Cardiac muscle cell (in vitro differentiated cells and primary cell): ENCODE measurements at regions not wholly inside any gene's neighbourhood (a gene's known extent, or its start where the extent isn't known, plus 50 kb on each side); places are given as distances from the start of the nearest gene placed in this dataset.
A peak's percentile ranks its signal among the peaks of the same experiment; 100 is the strongest.
"Not testable (repeated sequence)": the region's sequence is repeated elsewhere in the genome, so short reads cannot be mapped to it uniquely, and the experiment has no call there.

Source experiments
- DNase-seq, 2 donors: peaks; one replicate each; pipeline versions ENCODE4 v3.0.0 to v3.0.0-alpha.2; 2010 to 2017; ENCODE audit warnings: low read depth in 1 of 2, low spot score in 1 of 2
- H3K27ac ChIP-seq: fragments of 200-600 bp; sonication (generic); 2 replicates; pipeline ENCODE4 v1.5.1; 2016
- H3K27me3 ChIP-seq: fragments of 200-600 bp; sonication (generic); 2 replicates; pipeline ENCODE4 v1.6.0; 2016; ENCODE audit warnings: control low read depth
- H3K36me3 ChIP-seq: fragments of 200-600 bp; sonication (generic); 2 replicates; pipeline ENCODE4 v1.5.1; 2016; ENCODE audit warnings: control low read depth
- H3K4me1 ChIP-seq: fragments of 200-600 bp; sonication (generic); 2 replicates; pipeline ENCODE4 v1.8.1; 2017; ENCODE audit warnings: low read depth, mild to moderate bottlenecking, mixed run types
- H3K4me3 ChIP-seq: fragments of 200-600 bp; sonication (generic); 2 replicates; pipeline ENCODE4 v1.5.1; 2016; ENCODE audit warnings: mild to moderate bottlenecking
- H3K9me3 ChIP-seq: fragments of 200-600 bp; sonication (generic); 2 replicates; pipeline ENCODE4 v1.5.1; 2017; ENCODE audit warnings: low read depth, mild to moderate bottlenecking, control low read depth
- CTCF ChIP-seq: IDR thresholded peaks from 2 replicates; pipeline ENCODE4 v1.5.1; 2012; ENCODE audit warnings: low read depth, mild to moderate bottlenecking, low read length

- peaks cover 29% of the 10 kb centered on the region for H3K4me1 ChIP-seq
- DNase-seq, result no peak
- no peaks in the 10 kb centered on the region for H3K27me3 ChIP-seq
- H3K36me3 ChIP-seq, result no peaks in the 10 kb centered on the region
- no peaks in the 10 kb centered on the region for H3K9me3 ChIP-seq
- H3K4me3 ChIP-seq, result no peak overlapping the region
- no peak for TF ChIP-seq CTCF
- no peak overlapping the region for H3K27ac ChIP-seq
These were observed 510.0 kb downstream of the TNS3 start for GRCh38 chr7:47071866-47072265.

GRCh38 chr7:47069385-47070076, 512.4 kb downstream of the TNS3 start:
- H3K36me3 ChIP-seq, result no peaks in the 10 kb centered on the region
- no peak overlapping the region for H3K27ac ChIP-seq
- no peak for DNase-seq
- H3K27me3 ChIP-seq, result no peaks in the 10 kb centered on the region
- H3K4me3 ChIP-seq, result no peak overlapping the region
- TF ChIP-seq CTCF, result no peak
- peaks cover 10% of the 10 kb centered on the region for H3K4me1 ChIP-seq
- no peaks in the 10 kb centered on the region for H3K9me3 ChIP-seq

- H3K4me1 ChIP-seq, result no peaks in the 10 kb centered on the region
- no peak for TF ChIP-seq CTCF
- no peak overlapping the region for H3K4me3 ChIP-seq
- H3K27me3 ChIP-seq, result no peaks in the 10 kb centered on the region
- H3K27ac ChIP-seq, result no peak overlapping the region
- no peak for DNase-seq
- H3K9me3 ChIP-seq, result no peaks in the 10 kb centered on the region
- no peaks in the 10 kb centered on the region for H3K36me3 ChIP-seq
These were observed 514.8 kb downstream of the TNS3 start for GRCh38 chr7:47066976-47067614.

GRCh38 chr7:47056731-47057130, 525.2 kb downstream of the TNS3 start:
- peaks cover 4% of the 10 kb centered on the region for H3K4me1 ChIP-seq
- DNase-seq, result no peak
- H3K27me3 ChIP-seq, result no peaks in the 10 kb centered on the region
- no peaks in the 10 kb centered on the region for H3K36me3 ChIP-seq
- no peak overlapping the region for H3K4me3 ChIP-seq
- no peak overlapping the region for H3K27ac ChIP-seq
- H3K9me3 ChIP-seq, result no peaks in the 10 kb centered on the region
- TF ChIP-seq CTCF, result no peak

GRCh38 chr7:47052541-47053208, 529.2 kb downstream of the TNS3 start:
- H3K27me3 ChIP-seq, H3K4me1 ChIP-seq, H3K4me3 ChIP-seq, H3K27ac ChIP-seq, DNase-seq, H3K36me3 ChIP-seq, H3K9me3 ChIP-seq: not testable (repeated sequence)
- TF ChIP-seq CTCF, result peak; percentile 11
